ENCODE measurements at regions not wholly inside any gene's neighbourhood (a gene's known extent, or its start where the extent isn't known, plus 50 kb on each side); places are given as distances from the start of the nearest gene placed in this dataset.

DNA sequence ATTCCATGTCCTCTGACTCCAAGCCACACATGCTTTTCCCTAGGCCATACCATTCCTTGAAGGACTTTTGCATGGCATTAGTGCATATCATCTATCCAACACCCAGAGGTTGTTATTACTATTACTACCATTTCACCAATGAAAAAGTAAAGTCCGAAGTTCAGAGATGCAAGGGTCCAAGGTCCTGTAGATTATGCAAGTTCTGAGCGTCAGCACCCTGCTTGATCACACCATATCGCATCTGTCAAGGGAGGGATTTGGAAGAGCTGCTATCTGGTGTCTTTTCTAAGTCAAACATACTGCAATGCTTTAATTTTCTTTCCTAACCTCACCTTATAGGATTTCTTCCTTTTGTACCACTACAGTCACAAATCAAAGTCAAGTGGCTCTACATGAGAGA, 214.7 kb upstream of the CADM1 start:
- TF ChIP-seq POLR2A (IDR thresholded peaks at IDR 0.05; ENCODE audit: low read length): no peak
- TF ChIP-seq GATA1 (IDR thresholded peaks at IDR 0.05; ENCODE audit: low read depth, low read length): no peak

All from erythroblast (primary cell).